Esophagus squamous epithelium (tissue), 5 donors: ENCODE measurements at regions not wholly inside any gene's neighbourhood (a gene's known extent, or its start where the extent isn't known, plus 50 kb on each side); places are given as distances from the start of the nearest gene placed in this dataset.
"Not testable (repeated sequence)": the region's sequence is repeated elsewhere in the genome, so short reads cannot be mapped to it uniquely, and the experiment has no call there.

Experiments
- DNase-seq: peaks from one replicate; lab custom pipeline; 2025; lab: John Stamatoyannopoulos, UW
- H3K27ac ChIP-seq, 4 donors: fragments of 200-600 bp; sonication (generic); one replicate each; pipeline ENCODE4 v1.5.1; 2016 to 2019; ENCODE audit warnings: mild to moderate bottlenecking in 1 of 4
- H3K27me3 ChIP-seq, 4 donors: fragments of 200-600 bp; sonication (generic); 1 replicate in 3 of 4; 2 replicates in 1 of 4; pipeline versions ENCODE4 v1.5.1 to v1.6.0; 2017 to 2021; ENCODE audit warnings: antibody characterized with exemption in 1 of 4
- H3K36me3 ChIP-seq, 3 donors: fragments of 200-600 bp; sonication (generic); one replicate each; pipeline ENCODE4 v1.5.1; 2016 to 2019
- H3K4me1 ChIP-seq, 3 donors: fragments of 200-600 bp; sonication (generic); one replicate each; pipeline ENCODE4 v1.5.1; 2017 to 2019
- H3K4me3 ChIP-seq, 4 donors: fragments of 200-600 bp; sonication (generic); 1 replicate in 3 of 4; 2 replicates in 1 of 4; pipeline ENCODE4 v1.5.1; 2016 to 2019; ENCODE audit warnings: mild to moderate bottlenecking in 2 of 4, moderate library complexity in 1 of 4
- H3K9me3 ChIP-seq, 3 donors: fragments of 200-600 bp; sonication (generic); one replicate each; pipeline ENCODE4 v1.5.1; 2016 to 2019
- POLR2A ChIP-seq, 4 donors: fragments of 450-650 bp; IDR thresholded peaks; one replicate each; pipeline ENCODE4 v1.6.1; 2017; ENCODE audit warnings: antibody characterized with exemption in 4 of 4, mild to moderate bottlenecking in 4 of 4, moderate library complexity in 3 of 4
- WGBS, 2 donors: methylation state at CpG; one replicate each; pipeline ENCODE4 v1.1.5; 2018; 5-methylcytosine and 5-hydroxymethylcytosine counted together
- intact Hi-C: fragments of 100-400 bp; cut with DNase I; formaldehyde crosslinking; loops from one replicate; pipeline ENCODE4 v1.15.0; 2022
- TF ChIP-seq, protein P1 (sequence below), 6 experiments: fragments of 450-650 bp in 4 of 6; fragments of 200-600 bp in 2 of 6; sonication (generic) in 2 of 6; IDR thresholded peaks; one replicate each; pipeline ENCODE4 v1.5.1; 2016 to 2019; ENCODE audit warnings: antibody characterized with exemption in 6 of 6, mild to moderate bottlenecking in 4 of 6, moderate library complexity in 4 of 6
- donor health status: DM: yes; HTN: yes; CAD: no.

DNA sequence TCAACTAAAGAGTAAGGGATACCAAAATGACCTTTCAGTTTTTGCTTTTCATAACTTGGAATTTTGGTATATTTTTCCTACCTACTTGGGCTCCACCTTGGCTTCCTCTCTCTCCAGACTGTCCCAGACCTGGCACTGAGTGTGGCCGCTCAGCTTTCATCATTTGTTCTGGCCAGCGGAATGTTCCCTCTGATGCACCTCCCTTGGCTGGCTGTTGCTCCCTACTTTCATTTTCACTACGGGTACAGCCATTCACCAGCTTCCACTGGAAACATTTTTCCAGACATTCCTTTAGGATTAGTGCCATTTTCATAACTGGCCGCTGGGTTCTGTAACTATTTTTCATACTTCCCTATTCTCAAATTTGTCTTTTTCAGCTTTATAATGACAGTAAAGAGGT, 487.4 kb downstream of the TENT5A start:
- intact Hi-C loops = no loop called here
- no peak overlapping the region for H3K27ac ChIP-seq
- H3K9me3 ChIP-seq = peaks cover 0 to under 1% (median 0%) of the 10 kb centered on the region in 3 donors
- 48 to 59% methylated on average over 4 of the region's 4 CpGs for WGBS, 2 donors
- no peak for DNase-seq
- no peak for TF ChIP-seq POLR2A (IDR thresholded peaks at IDR 0.05)
- TF ChIP-seq, protein P1, sequence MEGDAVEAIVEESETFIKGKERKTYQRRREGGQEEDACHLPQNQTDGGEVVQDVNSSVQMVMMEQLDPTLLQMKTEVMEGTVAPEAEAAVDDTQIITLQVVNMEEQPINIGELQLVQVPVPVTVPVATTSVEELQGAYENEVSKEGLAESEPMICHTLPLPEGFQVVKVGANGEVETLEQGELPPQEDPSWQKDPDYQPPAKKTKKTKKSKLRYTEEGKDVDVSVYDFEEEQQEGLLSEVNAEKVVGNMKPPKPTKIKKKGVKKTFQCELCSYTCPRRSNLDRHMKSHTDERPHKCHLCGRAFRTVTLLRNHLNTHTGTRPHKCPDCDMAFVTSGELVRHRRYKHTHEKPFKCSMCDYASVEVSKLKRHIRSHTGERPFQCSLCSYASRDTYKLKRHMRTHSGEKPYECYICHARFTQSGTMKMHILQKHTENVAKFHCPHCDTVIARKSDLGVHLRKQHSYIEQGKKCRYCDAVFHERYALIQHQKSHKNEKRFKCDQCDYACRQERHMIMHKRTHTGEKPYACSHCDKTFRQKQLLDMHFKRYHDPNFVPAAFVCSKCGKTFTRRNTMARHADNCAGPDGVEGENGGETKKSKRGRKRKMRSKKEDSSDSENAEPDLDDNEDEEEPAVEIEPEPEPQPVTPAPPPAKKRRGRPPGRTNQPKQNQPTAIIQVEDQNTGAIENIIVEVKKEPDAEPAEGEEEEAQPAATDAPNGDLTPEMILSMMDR (IDR thresholded peaks at IDR 0.05) = no peak
- H3K36me3 ChIP-seq = no peaks in the 10 kb centered on the region
- no peaks in the 10 kb centered on the region for H3K4me1 ChIP-seq
- H3K27me3 ChIP-seq = no peaks in the 10 kb centered on the region
- peak overlapping the region in 2 of 4 donors; percentile 14 to 36 for H3K4me3 ChIP-seq

DNA sequence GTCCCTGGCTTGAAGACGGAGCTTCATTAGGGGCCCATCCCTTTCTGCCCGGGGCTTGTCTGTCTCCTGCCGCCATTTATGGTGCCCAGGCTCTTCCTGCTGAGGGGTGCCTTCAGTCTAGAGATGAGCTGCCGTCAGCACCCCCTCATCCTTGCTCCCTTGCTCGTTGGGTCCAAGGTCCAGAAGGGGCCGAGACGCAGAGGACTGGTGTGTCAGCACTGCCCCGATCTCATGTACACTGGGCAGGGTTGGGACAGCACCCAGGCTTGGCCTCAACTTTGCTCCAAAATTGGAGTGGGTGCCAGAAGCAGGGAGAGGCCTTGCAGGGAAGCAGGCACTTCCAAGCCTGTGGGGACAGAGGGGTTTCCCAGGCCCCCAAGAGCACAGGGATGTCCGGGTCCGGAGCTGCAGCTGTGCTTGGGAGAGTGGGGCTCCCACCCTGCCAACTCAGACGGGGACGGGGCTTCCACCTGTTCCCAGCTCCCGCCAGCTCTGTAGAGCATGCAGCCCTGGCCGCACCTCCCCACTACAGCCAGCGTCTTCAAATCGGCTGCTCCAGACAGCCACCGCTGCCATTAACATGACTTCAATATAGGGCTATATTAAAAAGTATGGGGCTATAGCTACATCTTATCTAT, 488.8 kb downstream of the TENT5A start:
- no peaks in the 10 kb centered on the region for H3K27me3 ChIP-seq
- H3K36me3 ChIP-seq = no peaks in the 10 kb centered on the region
- H3K4me1 ChIP-seq = no peaks in the 10 kb centered on the region
- intact Hi-C loops = no loop called here
- H3K4me3 ChIP-seq = no peak overlapping the region
- no peak overlapping the region for H3K27ac ChIP-seq
- 87 to 97% methylated on average over 7 of the region's 17 CpGs for WGBS, 2 donors
- H3K9me3 ChIP-seq = no peaks in the 10 kb centered on the region
- DNase-seq = no peak
- TF ChIP-seq, protein P1 (IDR thresholded peaks at IDR 0.05) = no peak
- TF ChIP-seq POLR2A (IDR thresholded peaks at IDR 0.05) = no peak

DNA sequence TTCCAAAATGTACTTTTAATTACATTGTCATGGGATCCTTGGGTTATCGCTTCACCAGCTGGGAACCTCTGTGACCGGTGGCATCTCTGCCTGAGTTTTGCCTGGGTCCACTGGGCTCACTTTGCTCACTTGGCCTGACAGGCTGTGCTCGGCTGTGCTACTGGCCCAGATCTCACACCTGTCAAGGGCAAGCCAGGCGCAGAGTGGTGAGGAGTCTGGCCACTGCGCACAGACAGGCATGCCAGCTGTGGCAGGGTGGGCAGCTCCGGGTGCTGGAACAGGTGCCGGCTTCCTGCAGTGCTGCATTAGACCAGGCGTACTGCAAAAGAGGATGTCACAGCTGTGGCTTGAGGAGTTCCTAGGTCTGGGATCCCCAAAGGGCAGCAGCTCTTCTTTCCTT, 489.8 kb downstream of the TENT5A start:
- no peaks in the 10 kb centered on the region for H3K27me3 ChIP-seq
- WGBS, 2 donors = 77 to 89% methylated on average over 4 to 5 of the region's 8 CpGs
- H3K4me3 ChIP-seq = no peak overlapping the region
- no peaks in the 10 kb centered on the region for H3K9me3 ChIP-seq
- H3K36me3 ChIP-seq = no peaks in the 10 kb centered on the region
- intact Hi-C loops = no loop called here
- H3K4me1 ChIP-seq = no peaks in the 10 kb centered on the region
- TF ChIP-seq, protein P1 (IDR thresholded peaks at IDR 0.05) = no peak
- TF ChIP-seq POLR2A (IDR thresholded peaks at IDR 0.05) = no peak
- no peak for DNase-seq
- no peak overlapping the region for H3K27ac ChIP-seq

DNA sequence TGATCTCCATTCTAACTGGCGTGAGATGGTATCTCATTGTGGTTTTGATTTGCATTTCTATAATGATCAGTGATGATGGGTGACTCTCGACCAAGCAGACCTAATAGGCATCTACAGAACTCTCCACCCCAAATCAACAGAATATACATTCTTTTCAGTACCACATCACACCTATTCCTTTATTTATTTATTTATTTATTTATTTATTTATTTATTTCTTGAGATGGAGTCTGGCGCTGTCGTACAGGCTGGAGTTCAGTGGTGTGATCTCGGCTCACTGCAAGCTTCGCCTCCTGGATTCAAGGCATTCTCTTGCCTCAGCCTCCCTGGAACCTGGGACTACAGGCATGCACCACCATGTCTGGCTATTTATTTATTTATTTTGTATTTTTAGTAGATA, 496.3 kb downstream of the TENT5A start:
- WGBS, 2 donors = 89 to 90% methylated on average over 6 of the region's 6 CpGs
- H3K27ac ChIP-seq, H3K9me3 ChIP-seq, DNase-seq, H3K36me3 ChIP-seq, intact Hi-C loops, H3K27me3 ChIP-seq, H3K4me1 ChIP-seq, H3K4me3 ChIP-seq: not testable (repeated sequence)

DNA sequence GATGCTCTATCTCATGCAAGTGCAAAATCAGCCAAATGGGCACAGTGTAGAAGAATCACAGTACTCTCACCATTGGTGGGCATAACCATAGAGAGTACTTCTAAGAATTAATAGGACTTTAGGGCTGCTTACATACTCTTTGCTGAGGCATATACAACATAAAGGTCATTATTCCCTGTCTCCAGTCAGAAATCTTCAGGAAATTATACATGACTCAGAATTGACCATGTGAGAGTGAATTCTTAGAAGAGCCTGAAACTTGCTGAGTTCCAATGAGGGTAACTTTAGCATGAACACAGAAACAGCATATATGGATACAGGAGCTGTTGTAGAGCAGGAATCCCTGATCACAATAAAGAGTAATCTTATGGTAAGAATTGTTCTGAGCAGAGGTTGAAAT, 498.7 kb downstream of the TENT5A start:
- Histone ChIP-seq H3K27me3 (no peaks in the 10 kb centered on the region), H3K36me3 (no peaks in the 10 kb centered on the region), H3K27ac (no peak overlapping the region), H3K4me3 (no peak overlapping the region), H3K9me3 (no peaks in the 10 kb centered on the region), H3K4me1 (no peaks in the 10 kb centered on the region)
- intact Hi-C loops = no loop called here
- TF ChIP-seq, protein P1 (IDR thresholded peaks at IDR 0.05) = no peak
- no peak for TF ChIP-seq POLR2A (IDR thresholded peaks at IDR 0.05)
- DNase-seq = no peak

DNA sequence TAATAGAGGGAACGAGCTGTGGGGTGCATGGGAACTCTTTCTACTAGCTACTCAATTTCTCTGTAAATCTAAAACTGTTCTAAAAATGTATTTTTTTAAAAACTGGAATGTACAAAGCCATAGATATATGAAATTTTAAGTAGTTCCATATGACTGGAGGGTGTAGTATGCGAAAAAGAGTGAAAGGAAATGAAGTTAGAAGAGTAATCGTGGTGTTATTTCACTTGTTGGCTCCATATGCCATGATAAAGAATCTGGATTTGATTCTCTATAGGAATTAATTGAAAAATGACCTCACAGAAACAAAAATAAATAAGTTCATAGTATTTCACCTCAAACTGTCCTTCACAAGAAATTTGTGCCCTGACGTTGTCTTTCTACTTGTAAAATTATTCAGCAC, 500.2 kb downstream of the TENT5A start:
- H3K9me3 ChIP-seq = no peaks in the 10 kb centered on the region
- no peak for DNase-seq
- TF ChIP-seq, protein P1 (IDR thresholded peaks at IDR 0.05) = no peak
- TF ChIP-seq POLR2A (IDR thresholded peaks at IDR 0.05) = no peak
- no peaks in the 10 kb centered on the region for H3K4me1 ChIP-seq
- H3K4me3 ChIP-seq = no peak overlapping the region
- intact Hi-C loops = no loop called here
- H3K36me3 ChIP-seq = no peaks in the 10 kb centered on the region
- no peak overlapping the region for H3K27ac ChIP-seq
- H3K27me3 ChIP-seq = no peaks in the 10 kb centered on the region
- 56 to 67% methylated on average over 4 of the region's 4 CpGs for WGBS, 2 donors
